ENCODE measurements at regions not wholly inside any gene's neighbourhood (a gene's known extent, or its start where the extent isn't known, plus 50 kb on each side); places are given as distances from the start of the nearest gene placed in this dataset.
"Not testable (repeated sequence)": the region's sequence is repeated elsewhere in the genome, so short reads cannot be mapped to it uniquely, and the experiment has no call there.

GRCh38 chr3:26449996-26450395 lies 172.6 kb upstream of the LRRC3B start:
- Histone ChIP-seq H3K9ac (ENCODE audit: low read length) (no peak overlapping the region), H3K4me3 (ENCODE audit: low read depth in 1 of 2, low read length in 2 of 2) (no peak overlapping the region), H3K27ac (ENCODE audit: low read depth, low read length) (no peak overlapping the region), H3K27me3 (ENCODE audit: control insufficient read depth in 1 of 2, insufficient read depth in 2 of 2, low read length in 2 of 2) (no peaks in the 10 kb centered on the region), H3K36me3 (ENCODE audit: insufficient read depth, low read length) (no peaks in the 10 kb centered on the region), H3K9me3 (ENCODE audit: low read length) (no peaks in the 10 kb centered on the region), H3K4me1 (ENCODE audit: insufficient read depth, low read length) (no peaks in the 10 kb centered on the region)

DNA sequence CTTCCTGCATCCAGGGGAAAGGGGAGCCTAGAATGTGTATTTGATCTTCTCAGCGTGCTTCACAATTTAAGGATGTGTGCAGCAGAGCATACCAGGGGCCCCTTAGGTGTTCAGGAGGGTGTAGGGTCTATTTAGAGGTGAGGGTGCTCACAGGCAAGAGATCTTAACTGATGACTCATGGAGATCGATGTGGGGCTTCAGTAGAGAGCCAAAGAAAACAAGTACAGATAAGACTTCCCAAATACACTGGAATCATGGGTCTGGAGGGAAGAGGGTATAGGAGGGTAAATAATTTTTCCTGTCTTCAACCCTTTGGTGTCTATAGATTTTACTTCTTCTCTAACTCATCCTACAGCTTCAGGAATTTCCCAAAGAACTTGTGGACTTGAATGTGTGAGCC lies 170.2 kb upstream of the LRRC3B start:
- H3K4me3 ChIP-seq (ENCODE audit: low read depth in 1 of 2, low read length in 2 of 2): no peak overlapping the region
- no peaks in the 10 kb centered on the region for H3K36me3 ChIP-seq (ENCODE audit: insufficient read depth, low read length)
- H3K9ac ChIP-seq (ENCODE audit: low read length): no peak overlapping the region

GRCh38 chr3:26460985-26461384 lies 161.6 kb upstream of the LRRC3B start:
- no peaks in the 10 kb centered on the region for H3K36me3 ChIP-seq (ENCODE audit: insufficient read depth, low read length)
- no peaks in the 10 kb centered on the region for H3K27me3 ChIP-seq (ENCODE audit: control insufficient read depth in 1 of 2, insufficient read depth in 2 of 2, low read length in 2 of 2)
- no peaks in the 10 kb centered on the region for H3K4me1 ChIP-seq (ENCODE audit: insufficient read depth, low read length)
- no peak overlapping the region for H3K27ac ChIP-seq (ENCODE audit: low read depth, low read length)
- no peak overlapping the region for H3K4me3 ChIP-seq (ENCODE audit: low read depth in 1 of 2, low read length in 2 of 2)
- H3K9me3 ChIP-seq (ENCODE audit: low read length): no peaks in the 10 kb centered on the region
- H3K9ac ChIP-seq (ENCODE audit: low read length): no peak overlapping the region

More for the DNA sequence above, 170.2 kb upstream of the LRRC3B start:
- H3K4me1 ChIP-seq (ENCODE audit: insufficient read depth, low read length): no peaks in the 10 kb centered on the region
- no peak overlapping the region for H3K27ac ChIP-seq (ENCODE audit: low read depth, low read length)
- H3K9me3 ChIP-seq (ENCODE audit: low read length): no peaks in the 10 kb centered on the region
- H3K27me3 ChIP-seq (ENCODE audit: control insufficient read depth in 1 of 2, insufficient read depth in 2 of 2, low read length in 2 of 2): no peaks in the 10 kb centered on the region

DNA sequence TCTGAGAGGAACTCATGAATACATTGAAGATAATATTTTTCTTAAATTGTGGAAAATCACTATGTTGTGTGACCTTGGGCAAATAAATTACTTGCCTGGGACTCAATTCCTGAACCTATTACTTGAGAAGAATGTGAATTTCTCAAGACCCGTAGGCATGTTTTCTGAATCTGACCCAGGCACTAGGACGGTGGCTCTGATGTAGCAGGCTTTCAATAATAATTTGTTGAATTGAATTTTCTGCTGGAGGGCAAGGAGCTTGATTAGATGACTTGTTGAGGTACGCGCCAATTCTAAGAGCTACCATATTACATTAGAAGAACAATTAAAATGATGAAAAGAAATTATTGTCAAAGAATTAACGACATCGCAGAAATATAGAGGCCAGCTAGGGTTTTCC lies 150.2 kb upstream of the LRRC3B start:
- no peak overlapping the region for H3K4me3 ChIP-seq (ENCODE audit: low read depth in 1 of 2, low read length in 2 of 2)
- no peak overlapping the region for H3K9ac ChIP-seq (ENCODE audit: low read length)
- H3K27ac ChIP-seq (ENCODE audit: low read depth, low read length): no peak overlapping the region
- H3K4me1 ChIP-seq (ENCODE audit: insufficient read depth, low read length): no peaks in the 10 kb centered on the region
- no peaks in the 10 kb centered on the region for H3K9me3 ChIP-seq (ENCODE audit: low read length)
- no peaks in the 10 kb centered on the region for H3K27me3 ChIP-seq (ENCODE audit: control insufficient read depth in 1 of 2, insufficient read depth in 2 of 2, low read length in 2 of 2)
- H3K36me3 ChIP-seq (ENCODE audit: insufficient read depth, low read length): no peaks in the 10 kb centered on the region

DNA sequence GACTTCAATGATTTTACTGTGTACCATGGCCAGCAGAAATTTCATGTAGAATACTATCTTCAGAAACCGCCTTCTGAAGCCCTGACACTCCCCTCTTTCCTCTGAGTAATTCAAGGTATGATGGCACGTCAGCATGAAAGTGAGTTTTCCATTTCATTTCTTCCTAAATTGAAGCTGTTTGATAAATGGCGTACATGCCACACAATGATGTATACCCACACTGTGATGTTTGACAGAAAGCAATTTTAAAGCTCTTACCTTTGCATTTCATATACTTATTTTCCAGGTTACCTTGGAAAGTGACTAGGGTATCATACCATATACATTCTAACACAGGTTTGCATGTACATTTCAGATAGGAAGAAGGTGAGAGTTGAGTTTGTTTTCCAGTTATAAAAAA lies 147.9 kb upstream of the LRRC3B start:
- H3K9me3 ChIP-seq (ENCODE audit: low read length): no peaks in the 10 kb centered on the region
- no peaks in the 10 kb centered on the region for H3K27me3 ChIP-seq (ENCODE audit: control insufficient read depth in 1 of 2, insufficient read depth in 2 of 2, low read length in 2 of 2)
- no peak overlapping the region for H3K4me3 ChIP-seq (ENCODE audit: low read depth in 1 of 2, low read length in 2 of 2)
- no peak overlapping the region for H3K9ac ChIP-seq (ENCODE audit: low read length)
- no peak overlapping the region for H3K27ac ChIP-seq (ENCODE audit: low read depth, low read length)
- H3K36me3 ChIP-seq (ENCODE audit: insufficient read depth, low read length): no peaks in the 10 kb centered on the region
- H3K4me1 ChIP-seq (ENCODE audit: insufficient read depth, low read length): no peaks in the 10 kb centered on the region

GRCh38 chr3:26480377-26480776 lies 142.2 kb upstream of the LRRC3B start:
- Histone ChIP-seq H3K36me3 (ENCODE audit: insufficient read depth, low read length) (no peaks in the 10 kb centered on the region), H3K9ac (ENCODE audit: low read length) (no peak overlapping the region), H3K27me3 (ENCODE audit: control insufficient read depth in 1 of 2, insufficient read depth in 2 of 2, low read length in 2 of 2) (no peaks in the 10 kb centered on the region), H3K4me3 (ENCODE audit: low read depth in 1 of 2, low read length in 2 of 2) (no peak overlapping the region), H3K27ac (ENCODE audit: low read depth, low read length) (no peak overlapping the region), H3K4me1 (ENCODE audit: insufficient read depth, low read length) (no peaks in the 10 kb centered on the region), H3K9me3 (ENCODE audit: low read length) (no peaks in the 10 kb centered on the region)

- no peak overlapping the region for H3K9ac ChIP-seq (ENCODE audit: low read length)
- H3K27ac ChIP-seq (ENCODE audit: low read depth, low read length): no peak overlapping the region
- no peaks in the 10 kb centered on the region for H3K9me3 ChIP-seq (ENCODE audit: low read length)
- no peaks in the 10 kb centered on the region for H3K4me1 ChIP-seq (ENCODE audit: insufficient read depth, low read length)
- no peaks in the 10 kb centered on the region for H3K36me3 ChIP-seq (ENCODE audit: insufficient read depth, low read length)
- H3K4me3 ChIP-seq (ENCODE audit: low read depth in 1 of 2, low read length in 2 of 2): no peak overlapping the region
- H3K27me3 ChIP-seq (ENCODE audit: control insufficient read depth in 1 of 2, insufficient read depth in 2 of 2, low read length in 2 of 2): no peaks in the 10 kb centered on the region
Measured at GRCh38 chr3:26484140-26484539, 138.4 kb upstream of the LRRC3B start.

DNA sequence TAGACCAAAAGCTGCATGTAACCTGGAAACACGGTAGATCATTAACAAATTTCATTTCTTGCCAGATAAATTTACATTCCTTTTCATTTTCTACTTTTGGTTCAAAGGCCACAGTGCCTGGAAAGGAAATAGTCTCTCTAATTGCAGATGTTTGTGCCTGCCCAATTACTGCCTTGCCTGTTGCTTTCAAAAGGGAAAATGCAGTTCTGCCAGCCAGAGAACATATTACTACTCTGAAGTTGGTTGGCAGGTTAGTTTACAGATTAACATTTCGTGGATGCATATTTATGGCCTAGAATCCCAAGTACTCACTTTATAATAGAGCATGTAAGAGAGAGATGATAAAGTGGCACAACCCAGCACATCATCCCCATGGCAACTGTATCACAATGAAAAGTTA lies 124.3 kb upstream of the LRRC3B start:
- no peak overlapping the region for H3K27ac ChIP-seq (ENCODE audit: low read depth, low read length)
- no peaks in the 10 kb centered on the region for H3K9me3 ChIP-seq (ENCODE audit: low read length)
- H3K36me3 ChIP-seq (ENCODE audit: insufficient read depth, low read length): no peaks in the 10 kb centered on the region
- H3K4me1 ChIP-seq (ENCODE audit: insufficient read depth, low read length): no peaks in the 10 kb centered on the region
- no peaks in the 10 kb centered on the region for H3K27me3 ChIP-seq (ENCODE audit: control insufficient read depth in 1 of 2, insufficient read depth in 2 of 2, low read length in 2 of 2)
- no peak overlapping the region for H3K9ac ChIP-seq (ENCODE audit: low read length)
- H3K4me3 ChIP-seq (ENCODE audit: low read depth in 1 of 2, low read length in 2 of 2): no peak overlapping the region

- H3K27me3 ChIP-seq (ENCODE audit: control insufficient read depth in 1 of 2, insufficient read depth in 2 of 2, low read length in 2 of 2): no peaks in the 10 kb centered on the region
- no peak overlapping the region for H3K4me3 ChIP-seq (ENCODE audit: low read depth in 1 of 2, low read length in 2 of 2)
- no peaks in the 10 kb centered on the region for H3K9me3 ChIP-seq (ENCODE audit: low read length)
- no peak overlapping the region for H3K27ac ChIP-seq (ENCODE audit: low read depth, low read length)
- H3K36me3 ChIP-seq (ENCODE audit: insufficient read depth, low read length): no peaks in the 10 kb centered on the region
- H3K4me1 ChIP-seq (ENCODE audit: insufficient read depth, low read length): no peaks in the 10 kb centered on the region
- no peak overlapping the region for H3K9ac ChIP-seq (ENCODE audit: low read length)
Measured at GRCh38 chr3:26505399-26505798, 117.2 kb upstream of the LRRC3B start.

DNA sequence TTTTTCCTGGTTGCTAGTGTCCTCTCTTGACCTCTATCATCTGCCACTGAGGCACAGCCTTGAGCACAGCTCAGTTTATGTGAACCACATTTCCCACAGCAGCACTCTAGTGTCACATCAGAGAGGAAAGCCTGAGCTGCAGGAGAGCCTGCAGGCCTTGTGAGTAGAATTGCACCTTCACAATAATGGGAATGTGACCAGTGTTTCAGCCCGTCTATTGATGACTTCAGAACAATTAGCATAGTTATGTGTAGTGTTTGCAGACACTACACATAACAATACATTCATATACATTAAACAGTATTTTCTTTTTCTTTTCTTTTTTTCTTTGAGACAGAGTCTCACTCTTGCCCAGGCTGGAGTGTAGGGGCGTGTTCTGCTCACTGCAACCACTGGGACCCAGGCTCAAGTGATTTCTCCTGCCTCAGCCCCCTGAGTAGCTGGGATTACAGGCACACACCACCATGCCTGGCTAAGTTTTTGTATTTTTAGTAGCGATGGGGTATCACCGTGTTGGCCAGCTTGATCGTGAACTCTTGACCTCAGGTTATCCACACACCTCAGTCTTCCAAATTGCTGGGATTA lies 108.0 kb upstream of the LRRC3B start:
- not testable (repeated sequence) for H3K4me3 ChIP-seq (ENCODE audit: low read depth in 1 of 2, low read length in 2 of 2); H3K4me1 ChIP-seq (ENCODE audit: insufficient read depth, low read length); H3K27ac ChIP-seq (ENCODE audit: low read depth, low read length); H3K9me3 ChIP-seq (ENCODE audit: low read length); H3K27me3 ChIP-seq (ENCODE audit: control insufficient read depth in 1 of 2, insufficient read depth in 2 of 2, low read length in 2 of 2); H3K36me3 ChIP-seq (ENCODE audit: insufficient read depth, low read length); H3K9ac ChIP-seq (ENCODE audit: low read length)

GRCh38 chr3:26515351-26515750 lies 107.2 kb upstream of the LRRC3B start:
- Histone ChIP-seq H3K27me3 (ENCODE audit: control insufficient read depth in 1 of 2, insufficient read depth in 2 of 2, low read length in 2 of 2) (no peaks in the 10 kb centered on the region), H3K9me3 (ENCODE audit: low read length) (no peaks in the 10 kb centered on the region), H3K4me3 (ENCODE audit: low read depth in 1 of 2, low read length in 2 of 2) (no peak overlapping the region), H3K9ac (ENCODE audit: low read length) (no peak overlapping the region), H3K27ac (ENCODE audit: low read depth, low read length) (no peak overlapping the region), H3K36me3 (ENCODE audit: insufficient read depth, low read length) (no peaks in the 10 kb centered on the region), H3K4me1 (ENCODE audit: insufficient read depth, low read length) (no peaks in the 10 kb centered on the region)

GRCh38 chr3:26521261-26521660 lies 101.3 kb upstream of the LRRC3B start:
- Histone ChIP-seq H3K4me1 (ENCODE audit: insufficient read depth, low read length) (no peaks in the 10 kb centered on the region), H3K4me3 (ENCODE audit: low read depth in 1 of 2, low read length in 2 of 2) (no peak overlapping the region), H3K9me3 (ENCODE audit: low read length) (no peaks in the 10 kb centered on the region), H3K9ac (ENCODE audit: low read length) (no peak overlapping the region), H3K36me3 (ENCODE audit: insufficient read depth, low read length) (no peaks in the 10 kb centered on the region), H3K27ac (ENCODE audit: low read depth, low read length) (no peak overlapping the region), H3K27me3 (ENCODE audit: control insufficient read depth in 1 of 2, insufficient read depth in 2 of 2, low read length in 2 of 2) (no peaks in the 10 kb centered on the region)
